GM10248 (cell line): ENCODE measurements at regions not wholly inside any gene's neighbourhood (a gene's known extent, or its start where the extent isn't known, plus 50 kb on each side); places are given as distances from the start of the nearest gene placed in this dataset.

ENCODE experiments used
- CTCF ChIA-PET: fragments of 300-600 bp; sonication (Branson Sonifier 250); formaldehyde crosslinking; extraction: SDS; loops from one replicate; lab custom pipeline; 2021; ENCODE audit warnings: antibody characterized with exemption; lab: Yijun Ruan, JAX
- POLR2A ChIA-PET: fragments of 350-650 bp; sonication (Branson Sonifier 250); formaldehyde crosslinking; extraction: SDS; loops from one replicate; lab custom pipeline; 2020; ENCODE audit warnings: antibody characterized with exemption; lab: Yijun Ruan, JAX
- DNase-seq: peaks from one replicate; pipeline ENCODE4 v3.0.0; 2012; ENCODE audit errors: extremely low spot score
- CTCF ChIP-seq: IDR thresholded peaks from 2 replicates; pipeline ENCODE4 v1.5.1; 2012; ENCODE audit warnings: mild to moderate bottlenecking, low read depth; ENCODE audit errors: extremely low read depth, missing control alignments, control extremely low read depth

GRCh38 chr2:236879416-236879963 is 206.2 kb upstream of the COPS8 start:
- ChIA-PET POLR2A (no interaction called here), CTCF (no interaction called here)

GRCh38 chr2:236882074-236882473 is 203.6 kb upstream of the COPS8 start:
- POLR2A ChIA-PET, result no interaction called here
- TF ChIP-seq CTCF, result no peak
- DNase-seq, result no peak
- CTCF ChIA-PET, result no interaction called here

More at GRCh38 chr2:236879416-236879963, 206.2 kb upstream of the COPS8 start:
- no peak for TF ChIP-seq CTCF
- DNase-seq, result no peak

GRCh38 chr2:236882930-236883329 is 202.8 kb upstream of the COPS8 start:
- CTCF ChIA-PET, result interaction anchor here (1.4 to 1.6 kb wide), 2 partner anchors 10 to 13 kb away, joined by 3 to 5 read pairs; no protein-coding TSS in a partner anchor
- no peak for DNase-seq
- TF ChIP-seq CTCF, result no peak
- POLR2A ChIA-PET, result no interaction called here

GRCh38 chr2:236883819-236884218 is 201.9 kb upstream of the COPS8 start:
- POLR2A ChIA-PET, result no interaction called here

GRCh38 chr2:236884569-236885175 is 201.0 kb upstream of the COPS8 start:
- no peak for TF ChIP-seq CTCF
- no peak for DNase-seq
- ChIA-PET CTCF (interaction anchor here (0.8 to 1.2 kb wide), 2 partner anchors 10 to 34 kb away, joined by 3 read pairs; no protein-coding TSS in a partner anchor), POLR2A (no interaction called here)

More at GRCh38 chr2:236883819-236884218, 201.9 kb upstream of the COPS8 start:
- CTCF ChIA-PET, result interaction anchor here (1.4 to 1.6 kb wide), 2 partner anchors 11 to 14 kb away, joined by 3 to 5 read pairs; no protein-coding TSS in a partner anchor
- no peak for TF ChIP-seq CTCF
- no peak for DNase-seq

- ChIA-PET POLR2A (no interaction called here), CTCF (no interaction called here)
- DNase-seq, result no peak
- TF ChIP-seq CTCF, result no peak
Observed at GRCh38 chr2:236886456-236886855, 199.2 kb upstream of the COPS8 start.
